DMS79 (cell line): ENCODE measurements at regions not wholly inside any gene's neighbourhood (a gene's known extent, or its start where the extent isn't known, plus 50 kb on each side); places are given as distances from the start of the nearest gene placed in this dataset.
"Not testable (repeated sequence)": the region's sequence is repeated elsewhere in the genome, so short reads cannot be mapped to it uniquely, and the experiment has no call there.

Experiments used
- DNase-seq: peaks from one replicate; lab custom pipeline; 2025; lab: John Stamatoyannopoulos, UW

- no peak for DNase-seq
Observed at GRCh38 chr12:113568021-113568420, 96.3 kb upstream of the LHX5 start.

- DNase-seq: no peak
Observed at GRCh38 chr12:113565368-113565767, 93.7 kb upstream of the LHX5 start.

DNA sequence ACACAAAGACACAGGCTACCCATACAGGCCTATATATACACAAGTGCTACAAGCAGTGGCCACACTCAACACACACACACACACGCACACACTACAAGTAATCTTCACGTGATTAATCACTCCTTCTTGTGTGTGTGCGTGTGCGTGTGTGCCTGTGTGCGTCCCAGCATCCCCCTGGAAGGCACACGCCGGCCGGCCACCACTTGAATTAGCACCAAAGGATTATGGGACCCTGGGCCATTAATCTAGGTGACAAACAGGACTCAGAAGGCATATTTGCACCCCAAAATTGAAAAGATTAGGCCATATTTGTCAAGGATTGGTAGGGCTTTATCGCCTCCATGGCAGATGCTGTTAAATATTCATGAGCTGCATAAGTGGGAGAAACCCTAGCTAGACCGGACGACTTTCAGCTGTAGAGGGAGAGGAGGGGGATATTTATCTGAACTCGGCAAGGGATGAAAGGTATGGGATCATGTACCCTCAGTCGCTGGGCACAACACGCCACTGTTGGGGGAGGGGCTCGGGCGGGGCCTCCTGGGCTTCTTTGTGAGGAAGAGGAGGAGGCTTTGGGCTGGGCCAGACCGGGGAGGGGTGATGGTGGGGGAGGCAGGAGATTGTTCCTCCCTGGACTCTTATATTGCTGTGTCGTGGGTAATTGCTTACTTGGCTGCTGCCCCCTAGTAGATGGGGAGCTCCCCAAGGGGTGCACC lies 89.6 kb upstream of the LHX5 start:
- no peak for DNase-seq

- DNase-seq: no peak
Observed at GRCh38 chr12:113559466-113559865, 87.8 kb upstream of the LHX5 start.

DNA sequence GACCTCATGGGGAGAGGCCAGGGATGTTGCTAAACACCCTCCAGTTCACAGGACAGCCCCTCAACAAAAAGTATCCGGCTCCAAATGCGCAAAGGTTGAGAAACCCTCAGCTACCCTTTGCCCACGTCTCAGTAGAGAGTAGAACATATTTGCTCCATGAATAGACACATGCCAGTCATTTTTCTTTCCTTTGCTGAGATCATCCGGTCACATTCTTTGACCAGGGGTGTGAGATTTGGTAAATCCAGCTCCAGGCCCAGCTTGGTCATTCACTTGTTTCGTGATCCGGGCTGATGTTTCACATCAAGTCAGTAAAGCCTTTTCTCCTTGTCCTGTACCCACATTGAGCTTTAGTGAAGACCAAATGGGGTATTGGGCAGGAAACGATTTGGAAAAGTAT lies 83.6 kb upstream of the LHX5 start:
- DNase-seq: no peak

- DNase-seq: no peak
Observed at GRCh38 chr12:113552760-113553159, 81.1 kb upstream of the LHX5 start.

DNA sequence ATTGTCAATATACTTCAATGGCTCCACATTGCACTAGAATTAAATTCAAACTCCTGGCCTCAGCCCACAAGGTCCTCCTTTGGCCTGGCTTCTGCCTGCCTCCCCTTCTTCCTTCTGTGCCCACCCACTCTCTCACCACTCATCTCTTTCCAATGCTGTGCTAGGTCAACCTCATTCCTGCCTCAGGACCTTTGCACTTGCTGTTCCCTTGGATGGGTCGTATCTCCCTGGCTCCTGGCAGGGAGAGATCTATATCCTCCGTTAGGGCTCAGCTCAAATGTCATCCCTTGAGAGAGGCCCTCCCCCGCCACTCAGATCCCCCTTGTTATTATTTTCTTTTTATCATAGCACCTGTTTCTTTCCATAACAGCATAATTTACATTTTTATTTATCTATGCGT lies 79.9 kb upstream of the LHX5 start:
- DNase-seq: no peak

- no peak for DNase-seq
Observed at GRCh38 chr12:113548467-113548866, 76.8 kb upstream of the LHX5 start.

GRCh38 chr12:113546916-113547863 lies 75.5 kb upstream of the LHX5 start:
- no peak for DNase-seq

- no peak for DNase-seq
Observed at GRCh38 chr12:113537751-113538087, 66.0 kb upstream of the LHX5 start.

DNA sequence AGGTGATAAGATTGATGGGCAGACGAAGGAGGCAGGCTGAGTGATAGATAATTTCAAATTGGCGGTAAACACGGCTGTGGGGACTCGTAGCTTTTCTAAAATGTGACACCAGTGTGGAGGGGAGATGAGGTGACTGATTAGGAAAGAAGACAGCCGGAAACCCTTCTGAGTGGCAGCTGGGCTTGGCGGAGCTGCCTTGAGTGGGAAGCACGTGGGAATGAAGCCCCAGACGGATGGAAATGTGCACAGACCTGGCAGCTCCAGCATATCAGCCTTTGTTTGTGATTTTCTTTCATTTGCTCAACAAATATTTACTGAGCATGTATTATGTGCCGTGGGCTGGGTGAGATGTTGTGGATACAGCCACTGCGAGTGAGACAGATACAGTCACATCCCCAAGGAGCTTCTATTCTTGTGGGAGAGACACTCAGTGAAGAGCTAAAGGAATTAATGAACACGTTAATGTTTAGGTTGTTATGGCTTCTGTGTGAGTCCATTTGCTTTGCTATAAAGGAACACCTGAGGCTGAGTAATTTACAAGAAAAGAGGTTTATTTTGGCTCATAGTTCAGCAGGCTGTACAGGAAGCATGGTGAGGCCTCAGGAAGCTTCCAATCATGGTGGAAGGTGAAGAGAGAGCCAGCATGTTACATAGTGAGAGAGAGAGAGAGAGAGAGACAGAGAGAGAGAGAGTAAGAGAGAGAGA lies 65.5 kb upstream of the LHX5 start:
- DNase-seq: no peak

DNA sequence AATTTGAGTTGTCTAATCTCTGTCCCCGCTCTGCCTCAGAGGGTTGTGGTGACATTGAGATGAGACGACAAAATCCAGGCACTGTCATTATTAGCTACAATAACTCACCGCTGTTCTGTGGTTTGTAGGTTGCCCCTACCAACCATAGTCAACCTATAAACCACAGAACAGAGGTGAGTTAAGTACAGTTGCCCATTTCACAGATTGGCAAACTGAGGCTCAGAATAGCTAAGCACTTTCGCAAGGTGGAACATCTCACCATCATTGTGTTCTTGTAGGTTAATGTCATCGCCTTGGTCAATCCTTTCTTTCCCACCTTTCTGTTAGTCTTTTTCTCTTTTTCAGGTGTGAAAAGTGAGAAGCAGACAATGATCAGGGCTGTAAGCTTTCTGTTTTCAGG lies 63.4 kb upstream of the LHX5 start:
- no peak for DNase-seq

DNA sequence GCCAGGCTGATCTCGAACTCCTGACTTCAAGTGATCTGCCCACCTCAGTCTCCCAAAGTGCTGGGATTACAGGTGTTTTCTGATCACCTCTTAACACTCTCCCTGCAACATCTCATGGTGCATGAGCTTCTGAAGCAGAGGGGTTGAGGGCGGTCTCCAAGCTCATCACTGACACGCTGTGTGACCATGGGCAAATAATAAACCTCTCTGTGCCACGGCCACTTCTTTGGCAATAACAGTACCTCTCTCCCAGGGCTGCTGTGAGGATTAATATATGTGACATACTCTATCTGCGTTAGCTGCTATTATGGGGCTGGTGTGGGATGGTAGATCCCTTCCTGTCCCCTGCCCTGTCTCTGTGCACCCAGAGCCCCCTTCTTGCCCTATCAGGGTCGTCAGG lies 62.9 kb upstream of the LHX5 start:
- DNase-seq: no peak

DNA sequence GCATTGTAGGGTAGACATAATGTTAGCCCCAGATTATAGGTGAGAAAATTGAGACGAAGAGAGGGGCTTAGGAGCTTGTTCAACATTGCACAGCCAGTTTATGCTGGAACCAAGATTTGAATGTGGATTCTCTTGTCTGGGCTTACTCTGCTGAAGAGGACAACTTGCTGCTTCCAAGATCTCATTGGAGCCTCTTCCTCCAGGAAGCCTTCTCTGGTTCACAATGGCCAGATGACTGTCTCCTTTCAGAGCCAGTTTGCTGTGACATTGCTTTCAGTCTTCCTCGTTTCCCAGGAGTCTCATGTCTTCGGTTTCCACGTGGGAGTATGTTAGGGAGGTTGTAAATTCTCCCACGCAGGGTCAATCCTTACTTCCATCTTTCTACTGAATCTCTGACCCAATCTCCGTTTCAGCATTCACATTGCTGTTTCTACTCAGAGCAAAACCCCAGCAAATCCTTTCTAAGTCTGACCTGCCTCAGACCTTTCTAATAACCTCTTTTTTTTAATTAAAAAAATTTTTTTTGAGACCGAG lies 62.2 kb upstream of the LHX5 start:
- DNase-seq: no peak

DNA sequence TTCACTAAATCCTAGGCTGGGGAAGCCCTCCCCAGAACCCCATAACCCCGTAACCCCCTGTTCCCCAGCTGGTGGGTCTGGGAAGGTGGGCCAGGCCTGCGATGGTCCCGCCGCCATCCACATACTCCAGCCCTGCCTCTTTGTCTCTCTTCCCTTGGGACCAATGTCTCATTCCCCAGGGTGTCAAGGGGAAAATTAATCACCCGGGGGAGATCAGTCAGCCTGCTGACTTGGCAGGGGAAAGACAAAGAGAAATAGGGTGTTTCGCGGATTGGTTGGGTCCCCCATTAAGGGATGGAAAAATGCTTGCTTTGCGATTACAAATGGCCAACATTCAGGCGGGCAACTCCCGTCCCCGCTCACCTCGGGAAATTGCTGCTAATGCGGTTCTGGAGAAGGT lies 60.6 kb upstream of the LHX5 start:
- no peak for DNase-seq

- not testable (repeated sequence) for DNase-seq
Observed at GRCh38 chr12:113531073-113531472, 59.4 kb upstream of the LHX5 start.

GRCh38 chr12:113528606-113529293 lies 57.1 kb upstream of the LHX5 start:
- DNase-seq: no peak

DNA sequence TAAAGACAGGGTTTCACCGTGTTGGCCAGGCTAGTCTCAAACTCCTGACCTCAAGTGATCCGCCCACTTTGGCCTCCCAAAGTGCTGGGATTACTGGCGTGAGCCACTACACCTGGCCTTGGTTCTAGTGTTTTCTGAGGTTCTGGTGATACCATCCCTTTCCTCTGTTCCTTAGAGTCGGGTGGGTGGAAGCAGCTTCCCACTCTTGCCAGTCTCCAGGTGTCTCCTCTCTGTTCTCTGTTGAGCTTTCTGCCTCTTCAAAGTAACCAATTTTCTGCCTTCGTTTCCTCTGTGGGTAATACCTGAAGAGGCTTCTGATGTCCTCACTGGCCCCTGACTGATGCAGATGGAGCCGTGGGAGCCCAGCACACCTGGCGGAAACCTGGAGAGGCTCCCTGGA lies 53.4 kb upstream of the LHX5 start:
- DNase-seq: no peak

- DNase-seq: no peak
Observed at GRCh38 chr12:113524495-113524894, 52.8 kb upstream of the LHX5 start.

DNA sequence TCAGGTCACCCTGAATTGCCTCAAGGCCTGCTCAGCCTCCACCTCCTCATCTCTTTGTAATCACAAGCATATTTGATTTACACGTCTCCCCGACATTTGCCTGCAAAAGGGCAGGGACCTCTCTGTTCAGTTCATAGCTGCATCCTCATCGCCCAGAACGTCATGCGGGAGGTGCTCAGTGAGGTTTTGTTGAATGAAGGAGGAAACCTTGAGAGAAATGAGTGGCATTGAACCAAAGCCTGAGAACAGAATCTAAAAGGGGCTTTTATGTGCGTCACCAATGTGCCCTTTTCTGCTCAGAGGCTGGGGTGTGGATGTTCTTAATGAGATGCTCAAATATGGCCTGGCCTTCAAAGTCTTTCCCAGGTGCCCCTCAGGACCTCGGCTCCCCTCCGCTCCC lies 50.0 kb upstream of the LHX5 start:
- DNase-seq: no peak
